IPS-20b (cell line): ENCODE measurements at regions not wholly inside any gene's neighbourhood (a gene's known extent, or its start where the extent isn't known, plus 50 kb on each side); places are given as distances from the start of the nearest gene placed in this dataset.
"Not testable (repeated sequence)": the region's sequence is repeated elsewhere in the genome, so short reads cannot be mapped to it uniquely, and the experiment has no call there.

Experiments
- H3K27ac ChIP-seq: one replicate; pipeline ENCODE4 v1.5.1; 2013; ENCODE audit warnings: low read length
- H3K27me3 ChIP-seq: 2 replicates; pipeline ENCODE4 v1.6.1; 2013; ENCODE audit warnings: mild to moderate bottlenecking, low read length, inconsistent platforms; ENCODE audit not compliant: insufficient read depth
- H3K36me3 ChIP-seq: 2 replicates; pipeline ENCODE4 v1.6.1; 2013; ENCODE audit warnings: low read depth, mild to moderate bottlenecking, inconsistent platforms, low read length, moderate library complexity; ENCODE audit not compliant: insufficient read depth
- H3K4me1 ChIP-seq: 2 replicates; pipeline ENCODE4 v1.6.1; 2013; ENCODE audit warnings: mild to moderate bottlenecking, control low read depth, inconsistent platforms, low read length, moderate library complexity; ENCODE audit not compliant: insufficient read depth
- H3K4me3 ChIP-seq: 2 replicates; pipeline ENCODE4 v1.5.1; 2013; ENCODE audit warnings: mild to moderate bottlenecking, low read length, inconsistent platforms
- H3K9ac ChIP-seq: 2 replicates; pipeline ENCODE4 v1.6.1; 2013; ENCODE audit warnings: low read depth, mild to moderate bottlenecking, inconsistent platforms, low read length, moderate library complexity
- H3K9me3 ChIP-seq: 2 replicates; pipeline ENCODE4 v1.6.1; 2013; ENCODE audit warnings: mild to moderate bottlenecking, low read depth, low read length, inconsistent platforms; ENCODE audit not compliant: insufficient read depth

DNA sequence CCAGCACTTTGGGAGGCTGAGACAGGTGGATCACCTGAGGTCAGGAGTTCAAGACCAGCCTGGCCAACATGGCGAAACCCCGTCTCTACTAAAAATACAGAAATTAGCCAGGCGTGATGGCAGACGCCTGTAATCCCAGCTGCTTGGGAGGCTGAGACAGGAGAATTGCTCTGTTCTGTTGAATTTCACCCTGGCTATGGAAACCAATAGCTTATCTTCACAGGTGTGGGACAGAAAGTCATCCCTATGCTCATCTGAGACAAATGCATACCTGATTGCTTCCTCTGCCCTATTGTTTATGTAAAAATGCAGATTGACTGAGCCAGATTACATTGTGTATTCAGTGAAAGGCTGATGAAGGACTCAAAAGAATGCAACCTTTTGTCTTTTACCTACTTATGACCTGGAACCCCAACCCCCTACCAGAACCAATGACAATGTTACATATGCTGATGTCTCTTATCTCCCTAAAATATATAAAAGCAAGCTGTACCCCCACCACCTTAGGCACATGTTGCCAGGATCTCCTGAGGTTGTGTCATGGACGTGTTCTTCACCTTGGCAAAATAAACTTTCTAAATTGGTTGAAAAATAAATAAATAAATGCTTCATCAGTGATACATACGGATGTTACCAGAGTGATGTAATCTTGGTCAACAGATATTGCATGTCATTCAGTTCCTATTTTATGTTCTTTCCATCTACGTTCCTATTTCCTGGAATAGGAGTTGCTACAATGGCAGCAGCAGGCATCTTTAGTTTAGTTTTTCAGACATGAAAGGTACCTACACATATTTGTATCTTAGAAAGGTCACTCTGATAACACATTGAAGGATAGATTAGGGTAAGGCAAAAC, 189.4 kb upstream of the SLC38A2 start:
- not testable (repeated sequence) for H3K27me3 ChIP-seq, H3K9ac ChIP-seq, H3K36me3 ChIP-seq, H3K27ac ChIP-seq, H3K4me3 ChIP-seq
- Histone ChIP-seq H3K9me3 (peaks cover 14% of the 10 kb centered on the region; the same call in 1 of the 2 replicates), H3K4me1 (peaks cover 11% of the 10 kb centered on the region)

- peaks cover 12% of the 10 kb centered on the region; the same call in 1 of the 2 replicates for H3K9me3 ChIP-seq
- no peaks in the 10 kb centered on the region for H3K27me3 ChIP-seq
- H3K4me3 ChIP-seq: no peak overlapping the region
- no peak overlapping the region for H3K27ac ChIP-seq
- H3K4me1 ChIP-seq: peaks cover 11% of the 10 kb centered on the region
- H3K36me3 ChIP-seq: no peaks in the 10 kb centered on the region
- no peak overlapping the region for H3K9ac ChIP-seq
These were observed 188.3 kb upstream of the SLC38A2 start for GRCh38 chr12:46560874-46561273.

- Histone ChIP-seq H3K36me3 (no peaks in the 10 kb centered on the region), H3K4me3 (no peak overlapping the region), H3K4me1 (peaks cover 15% of the 10 kb centered on the region), H3K27me3 (no peaks in the 10 kb centered on the region), H3K27ac (no peak overlapping the region), H3K9ac (no peak overlapping the region), H3K9me3 (peaks cover 8% of the 10 kb centered on the region; the same call in 1 of the 2 replicates)
These were observed 187.5 kb upstream of the SLC38A2 start for GRCh38 chr12:46560089-46560488.

GRCh38 chr12:46559311-46559710, 186.7 kb upstream of the SLC38A2 start:
- Histone ChIP-seq H3K9me3 (peaks cover 3% of the 10 kb centered on the region; the same call in 1 of the 2 replicates), H3K36me3 (no peaks in the 10 kb centered on the region), H3K4me1 (peaks cover 15% of the 10 kb centered on the region), H3K9ac (no peak overlapping the region), H3K4me3 (no peak overlapping the region), H3K27ac (no peak overlapping the region), H3K27me3 (no peaks in the 10 kb centered on the region)

- H3K36me3 ChIP-seq: no peaks in the 10 kb centered on the region
- no peaks in the 10 kb centered on the region for H3K27me3 ChIP-seq
- no peak overlapping the region for H3K4me3 ChIP-seq
- no peak overlapping the region for H3K27ac ChIP-seq
- no peaks in the 10 kb centered on the region for H3K9me3 ChIP-seq
- H3K9ac ChIP-seq: no peak overlapping the region
- H3K4me1 ChIP-seq: peaks cover 15% of the 10 kb centered on the region
These were observed 186.1 kb upstream of the SLC38A2 start for GRCh38 chr12:46558677-46559076.

DNA sequence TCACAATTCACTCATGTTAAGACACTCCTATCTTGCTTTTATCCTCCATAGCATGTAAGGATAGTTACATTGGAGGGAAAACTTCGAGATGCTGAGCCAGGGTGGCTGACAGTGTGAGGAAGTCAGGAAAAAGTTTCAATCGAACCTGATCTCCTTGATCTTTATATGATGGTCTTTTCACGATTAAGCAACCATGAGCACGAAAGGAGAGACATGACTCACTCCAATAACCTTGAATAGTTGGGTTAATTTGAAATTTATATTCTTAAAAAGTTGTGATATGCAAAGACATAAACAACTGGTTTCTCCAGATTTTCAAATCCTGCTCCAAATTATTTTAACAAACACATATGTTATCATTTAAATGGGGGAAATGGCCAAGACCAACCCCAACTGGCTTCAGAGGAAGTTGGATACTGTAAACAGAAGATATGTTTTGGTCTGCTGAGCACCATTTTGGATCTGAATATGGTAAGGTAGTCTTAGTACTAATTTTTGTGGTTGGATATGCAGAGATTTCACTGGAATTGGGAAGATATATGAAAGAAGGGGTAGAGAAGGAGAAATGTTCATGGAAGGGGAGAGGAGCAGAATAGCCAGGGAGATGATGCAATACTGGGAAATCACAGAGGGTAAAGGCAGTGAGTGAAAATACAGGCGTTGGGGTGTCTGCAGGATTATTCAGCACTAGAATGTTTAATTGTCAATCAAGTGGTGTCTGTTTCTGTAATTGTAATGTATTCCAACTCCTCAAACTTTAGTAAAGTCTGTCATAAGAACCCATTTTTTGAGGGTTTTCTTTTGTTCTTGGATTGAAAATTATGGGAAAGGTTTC, 185.2 kb upstream of the SLC38A2 start:
- peaks cover 15% of the 10 kb centered on the region for H3K4me1 ChIP-seq
- H3K9ac ChIP-seq: no peak overlapping the region
- H3K27me3 ChIP-seq: no peaks in the 10 kb centered on the region
- no peaks in the 10 kb centered on the region for H3K9me3 ChIP-seq
- H3K27ac ChIP-seq: no peak overlapping the region
- no peak overlapping the region for H3K4me3 ChIP-seq
- no peaks in the 10 kb centered on the region for H3K36me3 ChIP-seq

GRCh38 chr12:46556819-46557524, 184.4 kb upstream of the SLC38A2 start:
- Histone ChIP-seq H3K27ac (no peak overlapping the region), H3K4me1 (peaks cover 10% of the 10 kb centered on the region), H3K9me3 (no peaks in the 10 kb centered on the region), H3K36me3 (no peaks in the 10 kb centered on the region), H3K27me3 (no peaks in the 10 kb centered on the region), H3K9ac (no peak overlapping the region), H3K4me3 (no peak overlapping the region)

DNA sequence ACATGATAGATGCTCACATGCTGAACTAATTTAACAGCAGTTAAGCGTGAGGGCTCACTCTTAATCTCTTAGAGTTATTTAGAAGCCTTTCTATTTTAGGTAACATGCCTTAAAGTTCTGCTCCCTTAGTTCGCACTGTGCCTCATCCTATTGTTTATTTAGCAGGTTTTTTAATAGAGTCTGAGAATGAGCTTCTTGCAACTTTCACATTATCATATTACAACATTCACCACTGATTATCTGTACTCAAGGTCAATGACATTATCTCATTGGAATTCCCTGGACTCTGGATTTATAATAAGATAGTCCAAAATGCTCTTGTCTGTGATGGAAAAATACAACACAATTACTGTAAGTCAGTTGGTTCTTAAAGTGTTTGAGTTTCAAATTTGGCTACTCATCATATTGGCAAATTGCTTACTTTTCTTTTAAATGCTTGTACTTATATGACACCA, 183.6 kb upstream of the SLC38A2 start:
- no peak overlapping the region for H3K27ac ChIP-seq
- H3K4me3 ChIP-seq: no peak overlapping the region
- no peaks in the 10 kb centered on the region for H3K27me3 ChIP-seq
- no peak overlapping the region for H3K9ac ChIP-seq
- no peaks in the 10 kb centered on the region for H3K9me3 ChIP-seq
- H3K4me1 ChIP-seq: peaks cover 9% of the 10 kb centered on the region
- H3K36me3 ChIP-seq: no peaks in the 10 kb centered on the region

- Histone ChIP-seq H3K27ac (no peak overlapping the region), H3K4me3 (no peak overlapping the region), H3K27me3 (no peaks in the 10 kb centered on the region), H3K9me3 (no peaks in the 10 kb centered on the region), H3K4me1 (peaks cover 9% of the 10 kb centered on the region), H3K36me3 (no peaks in the 10 kb centered on the region), H3K9ac (no peak overlapping the region)
These were observed 182.9 kb upstream of the SLC38A2 start for GRCh38 chr12:46555406-46555852.

DNA sequence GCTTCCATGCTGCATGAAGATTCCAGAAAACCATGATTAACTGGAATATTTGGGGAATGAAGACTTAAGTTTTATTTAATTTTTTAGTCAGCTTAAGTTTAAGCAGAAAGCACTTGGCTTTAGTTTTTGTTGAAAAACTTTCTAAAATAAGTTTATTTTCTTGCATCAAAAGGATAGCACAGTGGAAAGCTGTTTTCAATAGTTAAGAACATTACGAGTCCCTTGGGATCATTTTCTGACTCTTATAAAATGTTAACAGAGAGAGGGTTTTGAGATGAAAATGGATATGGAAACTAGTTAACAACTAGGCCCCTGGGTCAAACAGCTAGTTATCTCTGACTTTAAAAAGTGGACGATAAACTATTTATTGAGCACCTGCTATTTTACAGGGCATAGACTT, 181.9 kb upstream of the SLC38A2 start:
- H3K27ac ChIP-seq: no peak overlapping the region

GRCh38 chr12:46553911-46554310, 181.3 kb upstream of the SLC38A2 start:
- Histone ChIP-seq H3K27me3 (no peaks in the 10 kb centered on the region), H3K9me3 (no peaks in the 10 kb centered on the region), H3K36me3 (no peaks in the 10 kb centered on the region), H3K4me1 (peaks cover 5% of the 10 kb centered on the region; the same call in 1 of the 2 replicates), H3K4me3 (no peak overlapping the region), H3K9ac (no peak overlapping the region), H3K27ac (no peak overlapping the region)

More for the DNA sequence above, 181.9 kb upstream of the SLC38A2 start:
- Histone ChIP-seq H3K9ac (no peak overlapping the region), H3K4me1 (peaks cover 5% of the 10 kb centered on the region; the same call in 1 of the 2 replicates), H3K4me3 (no peak overlapping the region), H3K27me3 (no peaks in the 10 kb centered on the region), H3K36me3 (no peaks in the 10 kb centered on the region), H3K9me3 (no peaks in the 10 kb centered on the region)
